Activated CD4-positive, CD25-positive, alpha-beta regulatory T cell treated with anti-CD3 and anti-CD28 coated beads, Interleukin-2, amount 50 U/mL, for 24 hours (primary cell): ENCODE measurements at regions not wholly inside any gene's neighbourhood (a gene's known extent, or its start where the extent isn't known, plus 50 kb on each side); places are given as distances from the start of the nearest gene placed in this dataset.
"Not testable (repeated sequence)": the region's sequence is repeated elsewhere in the genome, so short reads cannot be mapped to it uniquely, and the experiment has no call there.

Experiments used
- ATAC-seq, 2 donors: fragments of 150-1000 bp; cut with Tn5 transposase; one replicate each; pipeline ENCODE4 v1.10.0; 2021; ENCODE audit warnings: mild to moderate bottlenecking in 1 of 2, moderate library complexity in 1 of 2

GRCh38 chr16:79845734-79846135, 245.2 kb upstream of the MAF start:
- ATAC-seq = peak in 1 of 2 donors; percentile 25

GRCh38 chr16:79845033-79845733, 244.6 kb upstream of the MAF start:
- no peak for ATAC-seq

- ATAC-seq = no peak
These were observed 244.1 kb upstream of the MAF start for GRCh38 chr16:79844603-79845002.

GRCh38 chr16:79843631-79844043, 243.1 kb upstream of the MAF start:
- peak; percentile 73 to 79 for ATAC-seq

GRCh38 chr16:79843145-79843544, 242.6 kb upstream of the MAF start:
- no peak for ATAC-seq

GRCh38 chr16:79842197-79842596, 241.7 kb upstream of the MAF start:
- ATAC-seq = no peak

GRCh38 chr16:79839466-79840341, 239.2 kb upstream of the MAF start:
- no peak for ATAC-seq

GRCh38 chr16:79838496-79839259, 238.1 kb upstream of the MAF start:
- ATAC-seq = no peak

- no peak for ATAC-seq
These were observed 235.6 kb upstream of the MAF start for GRCh38 chr16:79836144-79836543.

GRCh38 chr16:79835194-79835593, 234.7 kb upstream of the MAF start:
- no peak for ATAC-seq

GRCh38 chr16:79834720-79835119, 234.2 kb upstream of the MAF start:
- ATAC-seq = no peak

GRCh38 chr16:79834003-79834402, 233.5 kb upstream of the MAF start:
- not testable (repeated sequence) for ATAC-seq

- ATAC-seq = no peak
These were observed 233.0 kb upstream of the MAF start for GRCh38 chr16:79833559-79833958.

- no peak for ATAC-seq
These were observed 226.4 kb upstream of the MAF start for GRCh38 chr16:79826732-79827475.

- ATAC-seq = no peak
These were observed 224.5 kb upstream of the MAF start for GRCh38 chr16:79825002-79825401.

GRCh38 chr16:79823639-79824038, 223.1 kb upstream of the MAF start:
- no peak for ATAC-seq

- no peak for ATAC-seq
These were observed 221.4 kb upstream of the MAF start for GRCh38 chr16:79821911-79822310.

- ATAC-seq = no peak
These were observed 215.6 kb upstream of the MAF start for GRCh38 chr16:79816081-79816497.

GRCh38 chr16:79815049-79815448, 214.5 kb upstream of the MAF start:
- ATAC-seq = no peak

GRCh38 chr16:79814124-79814523, 213.6 kb upstream of the MAF start:
- no peak for ATAC-seq

GRCh38 chr16:79811541-79811940, 211.0 kb upstream of the MAF start:
- no peak for ATAC-seq

- no peak for ATAC-seq
These were observed 210.1 kb upstream of the MAF start for GRCh38 chr16:79810449-79811189.
